ENCODE measurements at regions not wholly inside any gene's neighbourhood (a gene's known extent, or its start where the extent isn't known, plus 50 kb on each side); places are given as distances from the start of the nearest gene placed in this dataset.
"Not testable (repeated sequence)": the region's sequence is repeated elsewhere in the genome, so short reads cannot be mapped to it uniquely, and the experiment has no call there.

DNA sequence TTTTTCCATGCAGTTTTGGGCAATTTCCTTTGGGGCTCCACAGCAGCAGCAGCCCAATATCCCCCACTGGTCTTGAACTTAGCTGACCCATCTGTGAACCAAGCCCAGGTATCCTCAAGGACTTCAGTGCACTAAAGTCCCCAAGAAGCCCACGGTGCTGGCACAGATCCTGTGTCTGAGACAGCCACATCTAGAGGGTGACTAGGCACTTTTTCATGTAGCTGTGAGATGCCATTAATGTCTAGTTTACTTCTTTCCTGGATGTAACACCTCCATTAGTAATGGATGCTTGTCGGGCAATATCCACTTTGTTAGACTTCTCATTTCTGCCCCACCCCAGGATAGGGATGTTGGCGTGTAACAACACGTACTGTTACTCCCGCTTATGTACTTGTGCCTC is 117.9 kb downstream of the GPCPD1 start:
- DNase-seq (ENCODE audit: low read depth): no peak

DNA sequence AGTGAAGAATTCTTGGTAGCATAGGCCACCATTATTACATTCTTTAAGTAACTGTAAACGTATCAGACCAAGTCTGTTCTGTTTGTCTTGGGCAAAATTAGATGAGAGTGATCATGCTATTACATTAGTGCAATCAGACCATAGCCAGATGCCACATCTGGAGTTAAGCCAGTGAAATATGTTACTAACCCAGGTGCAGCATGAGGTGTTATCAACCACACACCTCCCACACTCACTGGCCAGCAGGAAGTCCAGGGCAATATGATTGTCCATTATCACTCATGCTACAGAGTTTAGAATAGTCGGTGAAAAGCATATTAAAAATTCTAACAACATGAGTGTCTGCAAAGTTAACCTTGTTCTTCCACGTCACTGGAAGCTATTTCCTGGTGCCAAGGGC is 119.4 kb downstream of the GPCPD1 start:
- no peak for DNase-seq (ENCODE audit: low read depth)

- DNase-seq (ENCODE audit: low read depth): no peak
Measured at GRCh38 chr20:5489601-5490000, 121.2 kb downstream of the GPCPD1 start.

GRCh38 chr20:5488823-5489222 is 122.0 kb downstream of the GPCPD1 start:
- DNase-seq (ENCODE audit: low read depth): no peak

- no peak for DNase-seq (ENCODE audit: low read depth)
Measured at GRCh38 chr20:5486377-5487054, 124.3 kb downstream of the GPCPD1 start.

DNA sequence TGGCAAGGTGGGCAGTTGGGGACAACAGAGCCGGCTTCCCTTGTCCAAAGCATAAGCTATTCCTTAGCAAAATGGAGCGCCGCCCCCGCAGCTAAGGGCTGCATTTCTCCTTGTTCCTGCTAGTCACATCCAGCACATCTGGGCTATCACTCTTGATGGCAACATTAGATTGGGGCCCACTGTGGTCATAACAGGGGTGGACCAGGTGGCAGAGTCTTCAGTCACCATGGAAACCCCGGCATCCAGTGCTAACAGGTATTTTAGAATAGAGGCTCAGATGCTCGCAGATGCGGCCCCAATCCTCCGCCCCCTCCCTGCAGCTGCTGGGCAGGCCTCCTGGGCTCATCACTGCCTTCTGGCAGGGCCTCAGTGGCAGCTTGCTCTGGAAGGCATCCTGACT is 125.9 kb downstream of the GPCPD1 start:
- DNase-seq (ENCODE audit: low read depth): no peak

- DNase-seq (ENCODE audit: low read depth): no peak
Measured at GRCh38 chr20:5484346-5484745, 126.5 kb downstream of the GPCPD1 start.

DNA sequence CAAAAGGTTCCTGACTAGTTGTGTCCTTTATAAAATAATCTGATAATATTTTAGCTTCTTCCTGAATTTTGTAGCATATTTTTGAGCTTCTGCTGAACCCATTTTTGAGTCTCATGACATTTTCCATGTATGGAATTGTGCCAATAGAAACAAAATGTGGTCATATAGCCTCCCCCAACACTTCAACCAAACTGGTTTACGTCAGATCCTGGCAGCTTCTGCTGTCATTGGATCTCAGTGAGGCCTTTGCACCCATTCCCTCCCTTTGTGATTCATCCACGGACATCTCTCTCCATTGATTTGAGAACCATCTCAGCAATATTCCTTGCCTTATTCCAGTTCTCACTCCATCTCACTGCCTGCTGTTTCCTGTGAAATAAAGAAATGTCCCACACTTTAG is 128.0 kb downstream of the GPCPD1 start:
- DNase-seq (ENCODE audit: low read depth): no peak

GRCh38 chr20:5481872-5482271 is 128.9 kb downstream of the GPCPD1 start:
- DNase-seq (ENCODE audit: low read depth): no peak

- no peak for DNase-seq (ENCODE audit: low read depth)
Measured at GRCh38 chr20:5480824-5481600, 129.8 kb downstream of the GPCPD1 start.

GRCh38 chr20:5474646-5475550 is 135.9 kb downstream of the GPCPD1 start:
- DNase-seq (ENCODE audit: low read depth): no peak

GRCh38 chr20:5471866-5472265 is 138.9 kb downstream of the GPCPD1 start:
- DNase-seq (ENCODE audit: low read depth): not testable (repeated sequence)

DNA sequence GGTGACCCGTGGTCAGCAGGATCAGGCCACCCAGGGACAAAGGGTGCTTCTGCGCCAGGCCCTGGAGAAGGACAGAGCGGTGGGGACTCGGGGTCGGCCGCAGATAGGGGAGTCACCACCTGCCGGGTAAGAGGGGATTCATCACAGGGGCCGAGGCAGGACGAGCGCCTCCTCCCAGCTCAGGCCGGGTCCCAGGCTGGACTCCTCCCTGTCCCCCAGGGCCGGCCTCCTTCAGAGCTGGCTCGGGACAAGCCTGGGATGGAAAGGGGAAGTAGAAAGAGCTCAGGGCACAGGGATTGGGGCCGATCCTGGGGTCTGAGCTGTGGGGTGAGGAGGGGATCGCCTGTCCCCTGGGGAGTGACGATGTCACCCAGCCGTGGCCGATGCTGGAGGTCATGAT is 139.4 kb downstream of the GPCPD1 start:
- DNase-seq (ENCODE audit: low read depth): no peak

- no peak for DNase-seq (ENCODE audit: low read depth)
Measured at GRCh38 chr20:5470943-5471342, 139.9 kb downstream of the GPCPD1 start.

GRCh38 chr20:5470458-5470857 is 140.3 kb downstream of the GPCPD1 start:
- no peak for DNase-seq (ENCODE audit: low read depth)

GRCh38 chr20:5469111-5469510 is 141.7 kb downstream of the GPCPD1 start:
- DNase-seq (ENCODE audit: low read depth): no peak

DNA sequence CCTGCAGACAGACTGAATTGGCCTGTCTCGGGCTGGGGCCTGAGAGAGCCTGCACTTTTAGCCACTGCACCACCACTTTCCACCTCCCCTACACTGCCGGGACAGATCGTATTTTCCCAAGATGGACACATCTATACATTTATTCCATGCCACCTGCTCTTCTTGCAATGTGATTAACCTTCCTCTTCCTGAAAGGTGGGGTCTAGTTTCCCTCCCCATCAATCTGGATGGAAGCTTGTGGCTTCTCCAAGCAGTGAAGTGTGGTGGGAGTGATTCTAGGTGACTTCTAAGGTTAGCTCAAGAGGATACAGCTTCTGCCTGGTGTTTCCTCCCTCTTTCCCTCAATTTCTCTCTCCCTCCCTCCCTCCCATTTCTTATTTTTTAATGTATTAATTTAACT is 143.7 kb downstream of the GPCPD1 start:
- DNase-seq (ENCODE audit: low read depth): no peak

- no peak for DNase-seq (ENCODE audit: low read depth)
Measured at GRCh38 chr20:5465604-5465927, 145.2 kb downstream of the GPCPD1 start.

- DNase-seq (ENCODE audit: low read depth): no peak
Measured at GRCh38 chr20:5464901-5465603, 145.8 kb downstream of the GPCPD1 start.

DNA sequence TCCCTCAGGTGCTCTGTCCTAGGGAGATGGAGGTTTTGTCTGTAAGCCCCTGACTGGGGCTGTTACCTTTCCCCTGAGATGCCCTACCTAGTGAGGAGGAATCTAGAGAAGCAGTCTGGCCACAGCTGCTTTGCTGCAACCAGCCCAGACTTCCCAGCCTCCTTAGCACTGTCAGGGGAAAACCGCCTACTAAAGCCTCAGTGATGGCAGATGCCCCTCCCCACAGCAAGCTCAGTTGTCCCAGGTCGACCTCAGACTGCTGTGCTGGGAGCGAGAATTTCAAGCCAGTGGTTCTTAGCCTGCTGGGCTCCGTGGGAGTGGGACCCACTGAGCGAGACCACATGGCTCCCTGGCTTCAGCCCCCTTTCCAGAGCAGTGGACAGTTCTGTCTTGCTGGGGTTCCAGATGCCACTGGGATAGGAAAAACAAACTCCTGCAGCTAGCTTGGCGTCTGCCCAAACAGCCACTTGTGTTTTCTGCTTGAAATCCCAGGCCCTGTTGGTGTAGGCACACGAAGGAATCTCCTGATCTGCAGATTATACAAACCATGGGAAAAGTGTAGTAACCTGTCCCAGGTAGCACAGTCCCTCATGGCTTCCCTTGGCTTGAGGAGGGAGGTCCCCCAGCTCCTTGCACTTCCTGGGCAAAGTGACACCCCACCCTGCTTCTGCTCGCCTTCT is 146.4 kb upstream of the PROKR2 start:
- no peak for DNase-seq (ENCODE audit: low read depth)

DNA sequence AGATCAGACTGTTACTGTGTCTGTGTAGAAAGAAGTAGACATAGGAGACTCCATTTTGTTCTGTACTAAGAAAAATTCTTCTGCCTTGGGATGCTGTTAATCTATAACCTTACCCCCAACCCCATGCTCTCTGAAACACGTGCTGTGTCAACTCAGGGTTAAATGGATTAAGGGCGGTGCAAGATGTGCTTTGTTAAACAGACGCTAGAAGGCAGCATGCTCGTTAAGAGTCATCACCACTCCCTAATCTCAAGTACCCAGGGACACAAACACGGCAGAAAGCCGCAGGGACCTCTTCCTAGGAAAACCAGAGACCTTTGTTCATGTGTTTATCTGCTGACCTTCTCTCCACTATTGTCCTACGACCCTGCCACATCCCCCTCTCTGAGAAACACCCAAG is 137.0 kb upstream of the PROKR2 start:
- not testable (repeated sequence) for DNase-seq (ENCODE audit: low read depth)

DNA sequence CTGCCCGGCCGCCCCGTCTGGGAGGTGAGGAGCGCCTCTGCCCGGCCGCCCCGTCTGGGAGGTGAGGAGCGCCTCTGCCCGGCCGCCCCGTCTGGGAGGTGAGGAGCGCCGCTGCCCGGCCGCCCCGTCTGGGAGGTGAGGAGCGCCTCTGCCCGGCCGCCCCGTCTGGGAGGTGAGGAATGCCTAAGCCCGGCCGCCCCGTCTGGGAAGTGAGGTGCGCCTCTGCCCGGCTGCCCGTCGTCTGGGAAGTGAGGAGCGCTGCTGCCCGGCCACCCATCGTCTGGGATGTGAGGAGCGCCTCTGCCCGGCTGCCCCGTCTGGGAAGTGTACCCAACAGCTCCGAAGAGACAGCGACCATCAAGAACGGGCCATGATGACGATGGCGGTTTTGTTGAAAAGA is 136.6 kb upstream of the PROKR2 start:
- DNase-seq (ENCODE audit: low read depth): not testable (repeated sequence)

Data from stimulated activated CD4-positive, alpha-beta T cell treated with anti-CD3 and anti-CD28 coated beads, Interleukin-2, amount 100 ng/mL, for 4 hours (primary cell).